GM19463 (cell line): ENCODE measurements at regions not wholly inside any gene's neighbourhood (a gene's known extent, or its start where the extent isn't known, plus 50 kb on each side); places are given as distances from the start of the nearest gene placed in this dataset.
"Not testable (repeated sequence)": the region's sequence is repeated elsewhere in the genome, so short reads cannot be mapped to it uniquely, and the experiment has no call there.

Experiments
- ATAC-seq: cut with Tn5 transposase; IDR thresholded peaks from one replicate; pipeline ENCODE4 v1.9.1; 2021; ENCODE audit warnings: mild to moderate bottlenecking, moderate library complexity; ENCODE audit not compliant: unreplicated experiment

DNA sequence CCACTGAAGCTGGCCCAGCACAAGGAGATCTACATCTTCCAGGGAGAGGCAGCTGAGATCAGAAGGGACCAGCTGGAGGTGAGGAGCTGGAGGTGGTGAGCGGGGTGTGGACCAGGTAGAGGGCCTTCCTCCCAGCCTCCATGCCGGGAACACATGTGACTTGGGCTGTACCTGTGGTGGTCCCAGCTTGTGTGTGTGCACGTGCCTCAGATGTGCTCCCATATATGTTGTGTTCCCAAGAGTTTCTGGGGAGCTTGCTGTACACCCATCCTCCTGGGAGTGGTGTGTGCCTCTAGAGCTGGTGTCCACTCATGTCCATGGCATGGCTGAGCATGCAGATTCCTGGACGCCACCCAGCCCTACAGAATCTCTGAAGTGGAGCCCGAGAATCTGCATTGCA, 183.7 kb upstream of the AKAP13 start:
- not testable (repeated sequence) for ATAC-seq

DNA sequence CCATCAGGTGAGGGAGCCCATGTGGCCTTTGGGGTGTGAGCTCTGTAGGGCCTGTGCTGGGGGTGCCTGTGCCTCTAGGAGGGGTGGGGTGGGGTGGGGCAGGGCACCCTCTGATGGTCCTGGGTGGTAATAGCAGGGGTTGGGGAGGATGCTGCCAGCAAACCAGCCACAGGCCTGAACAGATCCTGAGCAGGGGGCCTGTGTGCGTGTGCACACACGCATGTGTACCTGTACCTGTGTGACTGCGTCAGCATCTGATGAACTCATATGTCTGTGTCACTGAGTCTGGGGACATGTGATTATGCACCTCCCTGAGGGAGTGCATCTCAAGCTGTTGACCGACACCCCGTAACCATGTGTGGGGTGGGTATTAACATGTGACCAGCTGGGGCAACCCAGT, 182.8 kb upstream of the AKAP13 start:
- not testable (repeated sequence) for ATAC-seq

DNA sequence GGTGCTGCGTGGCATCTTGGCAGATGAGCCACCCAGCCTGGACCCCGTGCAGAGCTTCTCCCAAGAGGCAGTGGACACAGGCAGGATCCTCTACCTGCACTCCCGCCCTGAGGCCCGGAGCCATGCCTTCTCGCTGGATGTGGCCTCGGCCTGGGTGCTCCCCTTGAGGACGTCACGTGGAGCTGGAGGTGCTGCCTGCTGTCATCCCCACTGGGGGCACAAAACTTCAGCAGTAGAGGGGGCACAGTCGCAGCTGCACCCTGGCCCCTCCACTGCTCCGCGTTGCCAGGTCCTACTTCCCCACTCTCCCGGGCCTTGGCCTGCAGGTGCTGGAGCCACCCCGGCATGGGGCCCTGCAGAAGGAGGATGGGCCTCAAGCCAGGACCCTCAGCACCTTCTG, 182.0 kb upstream of the AKAP13 start:
- not testable (repeated sequence) for ATAC-seq

DNA sequence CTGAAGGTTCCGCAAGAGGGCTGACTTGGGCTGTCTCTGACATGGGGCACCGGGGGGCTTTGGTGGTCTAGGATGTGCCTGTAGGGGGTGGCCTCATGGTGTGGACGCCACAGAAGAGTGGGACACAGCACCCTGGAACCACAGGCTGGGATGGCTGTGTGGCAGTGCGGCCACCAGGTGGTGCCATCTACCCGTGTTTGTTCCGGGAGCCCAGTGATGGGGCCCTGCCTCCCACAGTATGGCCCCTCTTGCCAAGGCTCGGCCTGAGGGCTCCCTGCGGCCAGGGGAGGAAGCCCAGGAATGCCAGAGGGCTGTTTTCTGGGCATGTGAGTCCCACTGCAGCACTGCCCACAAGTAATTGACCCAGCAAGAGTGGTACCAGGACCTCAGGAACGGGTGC, 180.2 kb upstream of the AKAP13 start:
- ATAC-seq = peak; percentile 100

DNA sequence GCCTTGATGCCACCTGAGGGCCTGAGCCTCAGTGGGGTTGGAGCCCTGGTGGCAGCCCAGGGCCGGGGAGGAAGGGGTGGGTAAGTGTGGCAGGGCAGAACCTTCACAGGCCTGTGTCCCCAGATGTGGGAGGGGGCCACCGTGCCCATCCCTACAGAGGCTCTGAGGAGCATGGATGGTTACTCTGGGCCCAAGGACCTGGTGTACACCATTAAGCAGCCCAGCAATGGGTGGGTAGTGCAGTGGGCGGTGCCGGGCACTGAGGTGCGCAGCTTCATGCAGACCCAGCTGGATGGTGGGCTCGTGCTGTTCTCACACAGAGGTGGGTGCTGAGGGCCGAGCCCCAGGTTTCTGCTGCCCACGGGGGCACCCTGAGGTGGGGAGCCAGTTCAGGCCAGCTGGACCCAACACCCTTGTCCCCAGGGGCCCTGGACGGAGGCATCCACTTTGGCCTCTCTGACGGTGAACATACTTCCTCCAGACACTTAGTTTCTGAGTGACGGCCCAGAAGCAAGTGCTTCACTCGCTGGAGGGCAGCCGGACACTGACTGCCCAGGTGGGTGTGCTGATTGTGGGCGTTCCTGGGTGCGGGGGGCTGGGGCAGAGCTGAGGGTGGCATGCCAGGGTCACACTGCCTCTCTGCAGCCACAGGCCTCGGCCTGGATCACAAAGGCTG, 179.1 kb upstream of the AKAP13 start:
- not testable (repeated sequence) for ATAC-seq

DNA sequence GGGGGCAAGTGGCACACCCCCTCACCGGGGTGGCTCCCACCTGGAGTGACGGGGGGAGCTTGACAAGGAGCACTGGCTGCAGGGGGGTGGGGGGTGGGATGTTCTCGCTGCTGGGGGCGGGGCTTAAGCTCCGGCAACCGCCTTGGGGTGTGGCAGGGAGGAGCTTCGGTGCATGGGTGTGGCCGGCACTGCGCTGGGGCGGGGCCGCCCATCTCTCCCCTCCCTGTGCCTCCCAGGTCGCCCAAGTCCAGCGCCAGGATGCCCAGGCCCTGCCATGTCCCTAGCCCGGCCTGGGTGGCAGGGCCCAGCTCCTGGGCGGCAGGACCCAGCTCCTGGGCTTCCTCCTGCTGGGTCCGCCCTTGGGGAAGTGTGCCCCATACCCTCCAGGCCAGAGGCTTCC, 175.9 kb upstream of the AKAP13 start:
- ATAC-seq = not testable (repeated sequence)

DNA sequence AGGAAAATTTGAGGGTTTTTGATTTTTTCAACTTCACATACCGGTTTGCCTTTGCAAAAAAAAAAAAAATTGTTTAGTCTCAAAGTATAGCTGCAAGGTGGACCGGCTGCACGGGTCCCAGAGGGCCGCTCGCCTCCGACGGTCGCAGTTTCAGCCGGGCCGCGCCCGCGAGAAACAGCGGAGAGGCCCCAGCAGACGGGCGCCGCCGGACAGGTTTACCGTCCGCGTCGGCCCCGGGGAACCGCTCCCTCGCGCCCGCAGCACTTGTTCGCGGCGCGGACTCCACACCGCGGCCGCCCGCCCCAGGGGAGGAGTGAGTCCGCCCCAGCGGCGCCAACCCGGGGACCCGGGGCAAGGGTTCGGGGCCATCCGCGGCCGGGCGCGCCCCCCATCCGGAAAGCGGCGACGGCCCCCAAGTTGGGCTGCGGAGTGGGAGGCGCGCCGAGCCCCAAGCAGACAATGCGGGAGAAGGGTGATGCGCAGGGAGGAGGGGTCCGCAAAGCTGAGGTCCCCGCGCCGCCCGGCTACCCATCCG, 146.5 kb upstream of the AKAP13 start:
- ATAC-seq = not testable (repeated sequence)

DNA sequence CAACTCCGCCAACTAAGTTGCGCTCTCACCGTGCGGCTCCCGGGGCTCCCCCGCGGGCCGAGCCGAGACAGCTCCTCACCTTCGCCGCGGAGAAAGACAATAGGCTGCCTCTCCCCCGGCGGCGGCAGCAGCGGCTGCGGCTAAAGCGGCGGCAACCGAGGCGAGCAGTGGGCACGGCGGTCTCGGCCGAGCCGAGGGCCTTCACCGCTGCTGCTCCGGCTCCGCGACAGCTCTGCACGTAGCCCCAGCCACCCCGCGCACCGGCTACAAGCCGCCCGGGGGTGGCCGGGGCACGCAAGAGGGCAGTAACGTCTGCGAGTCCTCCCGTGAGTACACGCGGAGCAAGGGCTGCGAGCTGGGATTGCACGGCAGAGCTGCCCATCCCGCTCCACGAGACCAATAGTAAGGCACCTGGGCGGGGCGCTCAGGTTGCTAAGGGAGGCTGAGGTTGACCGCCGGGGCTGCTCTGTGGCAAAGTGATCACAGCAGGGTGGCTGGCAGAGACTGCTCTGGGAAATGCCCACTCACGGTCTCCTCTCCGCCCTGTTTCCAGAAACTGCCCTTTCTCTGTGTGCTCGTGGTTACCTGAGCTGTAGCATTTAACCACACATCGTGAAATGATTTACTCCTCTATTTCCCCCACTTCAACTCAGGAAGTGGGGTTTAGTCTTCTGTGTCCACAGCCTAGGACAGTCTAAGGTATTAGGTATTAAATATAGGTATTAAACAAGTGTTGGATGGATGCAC, 145.8 kb upstream of the AKAP13 start:
- ATAC-seq = not testable (repeated sequence)

DNA sequence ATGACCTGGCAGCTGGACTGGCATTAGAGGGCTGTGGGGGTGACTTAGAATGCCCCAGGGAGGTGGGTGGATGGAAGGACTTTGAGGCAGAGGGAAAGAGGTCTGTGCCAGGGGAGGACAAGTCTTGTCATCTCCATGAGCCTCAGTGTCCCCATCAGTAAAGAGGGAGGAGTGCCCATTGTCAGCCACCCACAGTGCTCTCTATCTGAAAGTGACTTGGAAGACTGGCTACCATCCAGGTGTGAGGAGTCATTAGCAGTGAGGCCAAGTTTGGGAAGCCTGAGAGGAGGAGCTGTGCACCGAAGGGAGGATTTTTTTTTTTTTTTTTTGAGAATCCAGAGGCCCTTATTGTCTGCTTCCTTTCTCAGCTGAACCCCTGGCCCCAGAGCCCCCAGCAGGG, 136.3 kb upstream of the AKAP13 start:
- ATAC-seq = not testable (repeated sequence)

DNA sequence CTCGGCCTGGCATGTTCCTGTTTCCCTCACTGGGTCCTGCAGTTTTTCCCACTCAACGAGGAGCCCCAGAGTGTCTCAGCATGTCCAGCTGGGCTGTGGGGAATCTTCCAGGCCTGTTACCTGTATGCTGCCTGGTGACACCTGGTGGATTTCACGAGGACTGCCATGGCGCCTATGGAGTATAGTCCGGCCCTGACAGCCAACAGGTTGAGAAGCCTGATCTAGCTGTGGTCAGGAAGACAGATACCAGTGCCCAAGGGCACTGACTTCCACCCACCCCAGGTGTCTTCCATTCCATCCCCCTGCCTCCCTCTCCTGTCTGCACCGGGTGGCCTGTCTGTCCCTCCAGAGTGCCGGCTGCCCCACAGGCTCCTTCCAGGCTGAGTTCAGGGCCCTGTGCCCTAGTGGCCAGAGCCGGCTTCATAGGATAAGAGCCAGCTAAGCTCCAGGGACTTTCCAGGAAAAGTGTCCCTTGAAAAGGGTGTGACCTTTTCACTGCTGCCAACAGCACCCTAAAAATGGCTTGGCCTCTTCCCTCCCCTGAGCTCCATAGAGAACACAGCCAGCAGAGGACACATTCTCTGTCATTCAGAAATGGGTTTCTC, 129.4 kb upstream of the AKAP13 start:
- ATAC-seq = not testable (repeated sequence)

DNA sequence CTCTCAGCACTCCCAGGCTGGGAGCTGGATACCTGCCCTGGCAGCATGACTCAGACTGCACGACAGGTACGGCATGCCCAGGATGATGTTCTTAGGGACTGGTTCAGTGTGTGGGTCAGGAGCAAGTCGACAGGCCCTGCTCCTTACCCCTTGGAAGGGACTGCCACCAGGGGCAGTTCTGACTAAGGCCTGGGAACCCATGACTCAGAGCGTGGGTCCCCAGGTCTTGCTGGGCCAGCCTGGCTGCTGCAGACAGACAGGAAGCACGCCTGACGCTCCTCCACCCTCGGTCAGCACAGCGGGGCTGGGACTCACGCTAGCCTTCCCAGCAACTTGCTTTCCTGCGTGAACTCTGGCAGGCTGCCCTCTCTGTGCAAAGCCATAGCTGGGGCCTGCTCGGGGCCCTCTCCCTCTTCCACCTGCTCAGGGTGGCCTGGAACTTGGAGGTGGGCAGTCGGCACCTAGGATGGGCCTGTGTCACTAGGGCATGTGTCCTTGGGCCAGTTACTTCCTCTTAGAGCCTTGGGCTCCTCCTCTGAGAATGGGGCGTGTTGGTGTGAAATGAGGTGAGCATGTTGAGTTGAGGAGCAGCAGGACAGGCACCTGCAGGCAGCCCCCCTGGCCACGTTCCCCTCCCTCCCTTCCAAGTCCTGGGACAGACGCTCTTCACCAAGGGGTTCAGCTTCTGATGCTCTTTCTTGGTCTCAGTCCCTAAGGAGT, 127.0 kb upstream of the AKAP13 start:
- ATAC-seq = peak; percentile 84

DNA sequence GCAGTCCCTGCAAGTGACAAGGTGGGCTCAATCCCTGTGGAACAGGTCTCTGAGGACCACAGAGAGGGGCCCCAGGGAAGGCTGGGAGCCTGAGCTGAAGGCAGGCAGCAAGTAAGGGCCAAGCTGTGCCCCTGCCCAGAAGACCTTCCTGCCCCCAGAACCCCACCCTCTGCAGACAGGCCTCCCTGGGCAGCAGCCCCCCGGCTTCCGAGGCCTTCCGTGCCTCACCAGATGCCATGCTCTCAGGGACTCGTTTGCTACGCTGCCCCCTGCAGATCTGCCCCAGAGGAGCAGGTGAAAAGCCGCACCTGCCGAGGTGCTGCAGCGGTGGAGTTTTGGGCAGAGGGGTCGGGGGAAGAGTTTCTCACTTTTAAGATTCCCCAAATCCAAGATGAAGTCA, 125.4 kb upstream of the AKAP13 start:
- ATAC-seq = not testable (repeated sequence)

DNA sequence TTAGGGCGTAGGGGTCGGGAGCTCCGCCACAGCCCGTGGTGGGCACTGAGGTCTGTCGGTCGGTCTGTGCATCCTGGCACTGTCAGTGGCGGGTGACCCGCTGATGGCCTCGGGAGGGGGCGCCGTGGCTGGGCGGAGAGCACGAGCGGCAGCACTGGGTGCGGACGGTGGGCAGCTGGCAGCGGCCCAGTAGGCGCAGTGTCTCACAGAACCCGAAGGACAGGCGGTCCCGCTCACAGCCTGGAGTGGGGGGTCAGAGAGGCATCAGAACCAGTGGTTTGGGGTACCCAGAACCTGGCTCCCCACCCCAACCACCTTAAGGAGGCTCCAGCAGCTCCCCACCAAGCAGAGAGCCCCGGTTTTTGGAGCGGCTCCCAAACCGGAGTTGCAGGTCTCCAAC, 124.9 kb upstream of the AKAP13 start:
- ATAC-seq = not testable (repeated sequence)

DNA sequence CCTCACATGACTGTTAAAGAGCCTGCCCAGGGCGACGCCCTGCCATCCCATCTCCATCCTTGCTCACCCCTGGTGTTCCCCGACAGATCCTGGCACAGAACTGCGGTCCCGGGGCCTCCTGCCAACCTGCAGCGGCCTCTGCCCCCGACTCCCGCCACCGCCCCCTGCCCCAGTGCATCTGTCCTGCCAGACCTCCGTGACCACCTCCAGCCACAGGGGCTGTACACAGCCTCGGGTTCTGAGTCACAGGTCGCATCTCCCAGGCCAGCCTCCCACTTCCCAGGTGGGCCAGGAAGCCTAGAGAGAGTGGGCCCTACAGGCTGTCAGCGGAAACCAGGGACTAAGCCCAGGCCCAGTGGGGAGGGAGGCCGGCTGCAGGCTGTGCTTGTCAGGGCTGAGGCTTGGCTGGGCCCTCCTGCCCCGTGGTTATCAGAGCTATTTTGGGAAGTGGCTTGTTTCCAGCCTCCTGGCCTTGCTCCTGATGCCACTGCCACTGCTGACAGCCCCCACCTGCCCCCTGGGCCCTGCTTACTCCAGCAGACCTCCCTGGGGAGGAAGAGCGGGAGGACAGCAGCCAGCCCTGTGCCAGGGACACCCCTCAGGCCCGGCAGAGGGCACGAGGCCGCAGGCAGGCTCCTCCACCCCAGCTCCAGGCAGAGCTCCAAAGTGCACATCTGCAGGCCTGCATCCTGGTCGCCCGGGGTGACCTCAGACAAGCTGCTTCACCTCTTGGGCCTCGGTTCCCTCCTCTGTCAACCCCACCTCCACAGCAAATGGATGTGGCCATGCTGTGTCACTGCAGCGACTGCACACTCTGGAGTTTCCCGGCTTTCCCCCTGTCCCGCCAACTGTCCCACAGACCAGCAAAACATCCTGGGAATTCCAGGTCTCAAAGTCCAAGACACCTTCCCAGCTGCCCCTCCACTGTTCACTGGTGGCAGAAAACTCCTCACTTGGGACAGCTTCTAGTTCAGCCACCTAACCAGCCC, 124.1 kb upstream of the AKAP13 start:
- ATAC-seq = not testable (repeated sequence)

DNA sequence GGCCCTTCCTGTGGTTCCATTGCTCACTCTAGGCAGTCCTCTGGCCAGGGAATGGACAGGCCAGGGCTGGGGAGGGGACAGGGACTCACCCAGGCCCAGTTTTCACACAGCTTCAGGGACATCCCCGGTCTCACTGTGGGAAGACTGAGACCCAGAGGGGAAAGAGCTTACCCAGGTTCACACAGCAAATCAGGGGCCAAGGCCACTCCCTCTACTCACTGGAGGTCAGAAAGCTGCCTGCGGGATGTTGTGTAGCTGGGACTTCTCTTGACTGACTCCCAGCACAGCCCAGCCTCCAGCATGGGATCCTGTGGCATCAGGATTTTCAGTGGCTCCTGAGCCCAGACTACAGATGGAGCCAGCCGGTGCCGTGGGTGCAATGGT, 122.3 kb upstream of the AKAP13 start:
- not testable (repeated sequence) for ATAC-seq

DNA sequence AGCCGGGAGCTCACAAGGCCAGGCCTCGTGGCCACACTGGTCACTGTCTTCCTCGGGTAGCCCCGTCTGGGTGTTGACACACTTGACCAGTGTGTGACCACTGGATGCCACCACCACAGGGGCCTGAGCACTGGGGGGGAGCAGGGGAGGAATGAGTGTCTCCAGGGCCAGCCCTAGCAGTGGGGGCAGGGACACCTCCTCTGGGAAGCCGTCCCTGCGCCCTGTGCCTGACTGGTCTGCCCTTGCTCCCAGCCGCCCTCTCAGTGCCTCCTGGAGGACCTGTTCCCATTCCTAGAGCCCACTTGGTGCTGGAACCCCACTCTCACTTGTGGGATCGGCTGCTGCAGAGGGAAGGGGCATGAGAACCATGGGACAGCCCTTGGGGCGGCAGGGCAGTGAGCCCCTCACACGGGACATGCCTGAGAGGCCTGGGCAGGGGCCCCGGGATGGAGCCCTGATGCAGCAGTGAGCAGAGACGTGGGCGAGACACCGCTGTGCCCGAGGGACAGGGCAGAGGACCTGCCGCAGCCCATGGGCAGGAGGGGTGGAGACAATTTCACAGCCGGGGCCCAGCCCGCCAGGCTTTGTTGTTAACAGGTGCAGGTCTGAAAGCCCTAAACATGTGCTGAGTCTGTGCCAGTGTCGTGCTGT, 121.7 kb upstream of the AKAP13 start:
- ATAC-seq = not testable (repeated sequence)

DNA sequence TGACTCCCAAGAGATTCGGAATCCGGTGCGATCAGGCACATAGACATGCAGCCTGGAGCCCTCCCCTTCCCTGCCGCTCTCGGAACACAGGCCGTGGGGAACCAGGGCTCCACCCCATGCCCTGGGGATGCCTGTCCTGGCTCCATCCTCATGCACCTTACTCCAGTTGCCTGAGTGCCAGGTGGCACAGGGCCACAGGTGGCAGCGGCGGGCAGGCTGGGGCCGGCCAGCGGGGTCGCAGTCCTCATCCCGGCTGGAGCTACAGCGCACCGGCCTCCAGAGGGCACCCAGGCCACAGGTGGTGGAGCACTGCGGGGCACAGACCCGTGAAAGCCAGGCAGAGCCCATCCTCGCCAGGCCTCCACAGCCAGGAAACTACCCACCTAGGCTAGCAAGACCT, 119.9 kb upstream of the AKAP13 start:
- ATAC-seq = not testable (repeated sequence)

DNA sequence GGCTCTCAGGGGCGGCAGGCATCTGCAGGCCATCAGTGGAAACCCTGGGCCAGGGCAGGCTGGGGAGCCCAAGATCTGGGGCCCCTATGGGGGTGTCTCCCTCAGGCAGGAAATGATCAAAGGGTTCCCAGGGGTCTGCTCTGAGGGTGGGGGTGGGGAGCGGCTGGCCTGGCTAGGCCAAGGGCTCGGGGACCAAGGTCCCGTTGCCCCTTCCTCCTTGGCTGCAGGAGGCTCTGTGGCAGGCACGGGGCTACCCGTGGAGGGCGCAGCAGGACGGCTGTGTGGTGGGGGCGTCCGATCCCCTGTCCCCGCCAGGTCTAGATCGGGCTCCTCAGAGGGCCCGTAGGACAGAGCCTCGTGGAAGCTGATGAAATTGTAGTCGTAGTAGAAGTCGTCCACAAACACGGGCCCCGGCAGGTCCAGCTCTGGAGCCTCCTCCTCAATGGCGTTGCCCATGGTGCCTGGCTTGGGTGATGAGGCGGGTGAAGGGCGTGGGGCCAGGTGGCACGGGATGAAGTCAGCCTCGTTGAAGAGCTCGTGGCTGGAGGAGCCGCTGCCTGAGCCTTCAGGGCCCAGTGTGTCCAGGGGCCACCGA, 117.8 kb upstream of the AKAP13 start:
- not testable (repeated sequence) for ATAC-seq

DNA sequence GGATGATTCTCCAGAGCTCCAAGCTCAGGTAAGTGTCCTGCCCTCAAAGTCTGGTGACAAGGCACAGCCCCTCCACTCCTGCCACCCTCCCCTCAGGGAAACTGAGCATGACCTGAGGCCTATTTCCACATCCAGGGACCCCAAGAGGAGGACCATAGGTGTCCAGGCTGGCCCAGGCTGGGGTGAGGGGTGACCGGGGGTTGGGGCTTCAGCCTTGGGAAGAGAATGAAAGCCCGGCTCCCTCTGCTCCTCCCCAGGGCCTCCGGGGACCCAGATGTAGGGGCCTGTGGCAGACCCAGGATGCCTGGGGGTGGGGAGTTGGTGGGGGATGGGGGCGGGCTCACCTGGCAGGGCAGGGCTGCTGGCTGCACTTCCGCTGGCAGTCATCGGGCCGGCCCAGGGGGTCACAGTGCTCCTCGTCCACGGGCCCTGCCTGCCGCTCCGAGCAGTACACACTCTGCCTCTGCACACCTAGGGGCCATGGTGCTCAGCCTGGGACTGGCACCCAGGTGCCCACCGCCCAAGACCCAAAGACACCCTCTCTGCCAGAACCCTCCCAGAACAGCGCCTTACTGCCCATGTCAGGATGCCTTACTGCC, 116.5 kb upstream of the AKAP13 start:
- ATAC-seq = not testable (repeated sequence)
